ENCODE measurements at regions not wholly inside any gene's neighbourhood (a gene's known extent, or its start where the extent isn't known, plus 50 kb on each side); places are given as distances from the start of the nearest gene placed in this dataset.

DNA sequence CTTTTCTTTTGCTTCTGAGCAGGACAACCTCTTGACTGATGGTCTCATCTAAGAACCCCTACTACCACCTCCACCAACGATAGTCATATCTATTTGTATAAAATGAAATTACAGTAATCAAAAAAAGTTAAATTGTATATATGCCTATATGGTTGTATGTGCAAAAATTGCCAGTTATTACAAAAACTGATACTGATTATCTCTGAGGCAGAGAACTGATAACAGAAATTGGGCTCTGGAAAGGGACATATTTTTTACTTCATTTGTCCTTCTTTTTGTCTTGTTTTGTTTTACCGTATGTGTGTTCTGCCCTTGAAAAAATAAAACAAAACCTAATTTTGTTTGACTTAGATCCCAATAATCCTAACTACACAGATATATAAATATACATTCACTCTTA, 574.4 kb upstream of the NOX3 start:
- dilution Hi-C loops (cut with MboI; ENCODE audit: extremely low pct_ligation_motif_present, low sequenced_read_pairs): no loop called here
- Histone ChIP-seq H4K20me1 (ENCODE audit: control insufficient read depth, extremely low read depth, insufficient read depth, low read length) (no peaks in the 10 kb centered on the region), H3K9me3 (ENCODE audit: control insufficient read depth, low read depth, low read length) (no peaks in the 10 kb centered on the region)

DNA sequence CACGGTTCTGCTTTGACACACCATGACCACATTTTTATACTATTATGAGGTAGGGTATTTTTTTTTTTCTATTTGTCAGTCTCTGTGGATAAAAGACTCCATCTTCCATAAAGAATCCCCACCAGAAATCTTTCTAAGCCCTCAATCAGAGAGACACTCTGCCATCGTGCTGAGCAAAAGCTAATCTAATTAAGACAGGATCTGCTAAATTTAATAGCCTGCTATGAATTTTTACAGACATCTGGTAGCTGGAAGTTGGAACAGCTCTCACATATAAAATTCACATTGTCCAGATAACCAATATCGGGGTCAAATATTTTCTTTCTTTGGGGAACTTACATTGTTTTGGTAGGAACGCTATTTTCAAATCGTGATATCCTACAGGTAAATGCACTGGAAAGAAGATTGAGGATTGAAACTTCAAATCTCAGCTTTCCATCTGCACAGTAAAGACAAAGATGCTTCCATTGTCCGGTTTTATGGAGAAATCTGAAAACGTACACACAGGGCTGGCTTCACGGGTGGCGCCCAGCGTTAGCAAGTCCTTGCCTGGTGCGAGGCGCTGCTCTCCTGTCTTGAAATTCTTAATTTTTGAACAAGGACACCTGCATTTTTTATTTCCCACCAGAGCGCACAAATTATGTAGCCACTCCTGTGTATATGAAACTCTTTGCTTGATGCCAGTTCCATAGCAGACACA, 573.8 kb upstream of the NOX3 start:
- dilution Hi-C loops (cut with MboI; ENCODE audit: extremely low pct_ligation_motif_present, low sequenced_read_pairs): no loop called here
- no peak overlapping the region for H2AFZ ChIP-seq (ENCODE audit: control insufficient read depth, low read length)

More for the DNA sequence above, 574.4 kb upstream of the NOX3 start:
- no peak overlapping the region for H3K9ac ChIP-seq (ENCODE audit: control insufficient read depth, extremely low read depth, insufficient read depth, low read length)
- no peak overlapping the region for H3K4me3 ChIP-seq (ENCODE audit: control insufficient read depth in 2 of 3, extremely low read depth in 1 of 3, insufficient read depth in 2 of 3, low read depth in 1 of 3, low read length in 3 of 3)
- no peaks in the 10 kb centered on the region for H3K9me1 ChIP-seq (ENCODE audit: control insufficient read depth, extremely low read depth, insufficient read depth, low read length)
- no peaks in the 10 kb centered on the region for H3K27me3 ChIP-seq (ENCODE audit: control insufficient read depth, extremely low read depth, insufficient read depth, low read length)
- TF ChIP-seq EZH2 (IDR thresholded peaks at IDR 0.05; ENCODE audit: low read length): no peak
- TF ChIP-seq, protein P1, sequence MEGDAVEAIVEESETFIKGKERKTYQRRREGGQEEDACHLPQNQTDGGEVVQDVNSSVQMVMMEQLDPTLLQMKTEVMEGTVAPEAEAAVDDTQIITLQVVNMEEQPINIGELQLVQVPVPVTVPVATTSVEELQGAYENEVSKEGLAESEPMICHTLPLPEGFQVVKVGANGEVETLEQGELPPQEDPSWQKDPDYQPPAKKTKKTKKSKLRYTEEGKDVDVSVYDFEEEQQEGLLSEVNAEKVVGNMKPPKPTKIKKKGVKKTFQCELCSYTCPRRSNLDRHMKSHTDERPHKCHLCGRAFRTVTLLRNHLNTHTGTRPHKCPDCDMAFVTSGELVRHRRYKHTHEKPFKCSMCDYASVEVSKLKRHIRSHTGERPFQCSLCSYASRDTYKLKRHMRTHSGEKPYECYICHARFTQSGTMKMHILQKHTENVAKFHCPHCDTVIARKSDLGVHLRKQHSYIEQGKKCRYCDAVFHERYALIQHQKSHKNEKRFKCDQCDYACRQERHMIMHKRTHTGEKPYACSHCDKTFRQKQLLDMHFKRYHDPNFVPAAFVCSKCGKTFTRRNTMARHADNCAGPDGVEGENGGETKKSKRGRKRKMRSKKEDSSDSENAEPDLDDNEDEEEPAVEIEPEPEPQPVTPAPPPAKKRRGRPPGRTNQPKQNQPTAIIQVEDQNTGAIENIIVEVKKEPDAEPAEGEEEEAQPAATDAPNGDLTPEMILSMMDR (optimal IDR thresholded peaks at IDR 0.05 in 1 of 3, IDR thresholded peaks at IDR 0.05 in 1 of 3, conservative IDR thresholded peaks at IDR 0.05 in 1 of 3; ENCODE audit: extremely low read depth in 1 of 3, insufficient read depth in 2 of 3, low read length in 3 of 3): no peak
- no peaks in the 10 kb centered on the region for H3K4me1 ChIP-seq (ENCODE audit: control insufficient read depth, extremely low read depth, insufficient read depth, low read length)
- H2AFZ ChIP-seq (ENCODE audit: control insufficient read depth, low read length): no peak overlapping the region
- no peak for DNase-seq (ENCODE audit: low read depth, low spot score)
- H3K79me2 ChIP-seq (ENCODE audit: control insufficient read depth, insufficient read depth, low read length): no peaks in the 10 kb centered on the region
- H3K4me2 ChIP-seq (ENCODE audit: control insufficient read depth, extremely low read depth, insufficient read depth, low read depth, low read length): no peak overlapping the region
- no peak for FAIRE-seq
- H3K36me3 ChIP-seq (ENCODE audit: control insufficient read depth in 2 of 2, extremely low read depth in 1 of 2, insufficient read depth in 2 of 2, low read length in 2 of 2): no peaks in the 10 kb centered on the region
- no peak overlapping the region for H3K27ac ChIP-seq (ENCODE audit: control insufficient read depth, insufficient read depth, low read length)

More for the DNA sequence above, 573.8 kb upstream of the NOX3 start:
- no peaks in the 10 kb centered on the region for H3K4me1 ChIP-seq (ENCODE audit: control insufficient read depth, extremely low read depth, insufficient read depth, low read length)
- H3K9me3 ChIP-seq (ENCODE audit: control insufficient read depth, low read depth, low read length): no peaks in the 10 kb centered on the region
- H3K79me2 ChIP-seq (ENCODE audit: control insufficient read depth, insufficient read depth, low read length): no peaks in the 10 kb centered on the region
- H3K9me1 ChIP-seq (ENCODE audit: control insufficient read depth, extremely low read depth, insufficient read depth, low read length): no peaks in the 10 kb centered on the region
- H3K27ac ChIP-seq (ENCODE audit: control insufficient read depth, insufficient read depth, low read length): no peak overlapping the region
- no peak overlapping the region for H3K9ac ChIP-seq (ENCODE audit: control insufficient read depth, extremely low read depth, insufficient read depth, low read length)
- no peak overlapping the region for H3K4me3 ChIP-seq (ENCODE audit: control insufficient read depth in 2 of 3, extremely low read depth in 1 of 3, insufficient read depth in 2 of 3, low read depth in 1 of 3, low read length in 3 of 3)
- FAIRE-seq (no peak), DNase-seq (ENCODE audit: low read depth, low spot score) (no peak)
- no peak for TF ChIP-seq EZH2 (IDR thresholded peaks at IDR 0.05; ENCODE audit: low read length)
- TF ChIP-seq, protein P1 (optimal IDR thresholded peaks at IDR 0.05 in 1 of 3, IDR thresholded peaks at IDR 0.05 in 1 of 3, conservative IDR thresholded peaks at IDR 0.05 in 1 of 3; ENCODE audit: extremely low read depth in 1 of 3, insufficient read depth in 2 of 3, low read length in 3 of 3): no peak
- no peaks in the 10 kb centered on the region for H3K27me3 ChIP-seq (ENCODE audit: control insufficient read depth, extremely low read depth, insufficient read depth, low read length)
- H4K20me1 ChIP-seq (ENCODE audit: control insufficient read depth, extremely low read depth, insufficient read depth, low read length): no peaks in the 10 kb centered on the region
- H3K4me2 ChIP-seq (ENCODE audit: control insufficient read depth, extremely low read depth, insufficient read depth, low read depth, low read length): no peak overlapping the region
- no peaks in the 10 kb centered on the region for H3K36me3 ChIP-seq (ENCODE audit: control insufficient read depth in 2 of 2, extremely low read depth in 1 of 2, insufficient read depth in 2 of 2, low read length in 2 of 2)

All from keratinocyte (primary cell).